NCI-H460 (cell line): ENCODE measurements at regions not wholly inside any gene's neighbourhood (a gene's known extent, or its start where the extent isn't known, plus 50 kb on each side); places are given as distances from the start of the nearest gene placed in this dataset.

ENCODE experiments used
- DNase-seq: peaks from one replicate; pipeline ENCODE4 v3.0.0-alpha.2; 2016; ENCODE audit warnings: low read depth; ENCODE audit errors: extremely low read depth

DNA sequence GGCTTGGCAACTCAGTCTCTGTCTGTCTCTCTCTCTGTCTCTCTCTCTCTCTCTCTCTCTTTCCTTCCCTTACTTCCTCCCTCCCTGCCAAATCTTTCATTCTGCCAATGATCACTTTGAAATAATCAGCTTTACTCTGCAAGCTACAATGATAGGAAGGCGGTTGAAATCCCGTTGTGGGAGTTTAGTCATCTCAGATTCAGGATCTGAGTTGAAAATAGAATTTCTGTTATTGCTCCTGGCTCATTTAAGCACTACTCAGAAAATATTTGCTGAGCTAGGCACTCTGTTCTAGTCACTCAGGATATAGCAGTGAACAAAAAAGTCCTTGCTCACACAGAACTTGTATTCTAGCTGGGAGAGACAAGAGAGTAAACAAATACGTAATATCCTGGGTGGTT, 56.3 kb upstream of the DCTD start:
- no peak for DNase-seq

DNA sequence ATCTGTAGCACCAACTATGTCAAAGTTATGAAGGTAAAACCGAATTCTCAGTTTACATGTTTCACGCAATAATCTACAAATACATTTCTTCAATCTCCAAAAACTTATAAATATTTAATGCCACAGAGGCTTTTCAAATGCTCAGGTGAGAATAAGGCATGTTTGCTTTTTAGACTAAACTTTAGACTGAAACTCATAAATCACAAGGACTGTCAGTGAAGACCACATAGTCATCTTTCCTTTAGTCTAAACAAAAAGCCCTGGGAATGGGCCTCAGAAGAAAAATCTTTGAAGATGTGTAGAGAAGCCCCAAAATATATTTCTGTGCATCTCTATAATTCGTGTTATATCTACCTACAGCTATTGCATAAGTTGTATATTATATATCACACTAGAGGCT, 54.5 kb upstream of the DCTD start:
- no peak for DNase-seq

DNA sequence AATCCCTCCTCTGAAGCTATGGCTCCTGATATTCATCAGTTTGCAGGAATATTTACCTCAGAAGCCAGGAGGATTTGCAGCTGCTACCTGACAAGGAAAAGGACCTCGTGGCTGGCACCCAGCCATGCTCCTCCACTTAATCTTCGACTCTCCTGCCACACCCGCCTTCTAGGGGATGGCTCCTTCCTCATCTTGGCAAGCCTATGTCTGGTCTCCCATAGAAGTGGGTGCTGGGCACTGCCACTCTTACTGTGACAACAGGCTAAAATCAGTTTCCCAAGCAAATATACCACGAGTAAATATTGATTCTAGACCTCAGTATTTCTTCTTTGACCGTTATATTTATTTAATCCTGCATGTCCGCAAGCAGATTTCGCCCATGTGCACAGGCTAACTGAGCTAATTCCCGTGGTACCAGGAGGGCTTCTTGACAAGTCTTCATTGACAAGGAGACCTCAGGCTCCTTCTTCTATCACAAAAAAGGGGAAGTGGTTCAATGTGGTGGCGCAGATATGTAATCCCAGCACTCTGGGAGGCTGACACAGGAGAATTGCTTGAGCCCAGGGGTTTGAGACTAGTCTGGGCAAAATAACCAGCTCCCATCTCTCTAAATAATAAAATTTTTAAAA, 52.6 kb upstream of the DCTD start:
- DNase-seq, result no peak

DNA sequence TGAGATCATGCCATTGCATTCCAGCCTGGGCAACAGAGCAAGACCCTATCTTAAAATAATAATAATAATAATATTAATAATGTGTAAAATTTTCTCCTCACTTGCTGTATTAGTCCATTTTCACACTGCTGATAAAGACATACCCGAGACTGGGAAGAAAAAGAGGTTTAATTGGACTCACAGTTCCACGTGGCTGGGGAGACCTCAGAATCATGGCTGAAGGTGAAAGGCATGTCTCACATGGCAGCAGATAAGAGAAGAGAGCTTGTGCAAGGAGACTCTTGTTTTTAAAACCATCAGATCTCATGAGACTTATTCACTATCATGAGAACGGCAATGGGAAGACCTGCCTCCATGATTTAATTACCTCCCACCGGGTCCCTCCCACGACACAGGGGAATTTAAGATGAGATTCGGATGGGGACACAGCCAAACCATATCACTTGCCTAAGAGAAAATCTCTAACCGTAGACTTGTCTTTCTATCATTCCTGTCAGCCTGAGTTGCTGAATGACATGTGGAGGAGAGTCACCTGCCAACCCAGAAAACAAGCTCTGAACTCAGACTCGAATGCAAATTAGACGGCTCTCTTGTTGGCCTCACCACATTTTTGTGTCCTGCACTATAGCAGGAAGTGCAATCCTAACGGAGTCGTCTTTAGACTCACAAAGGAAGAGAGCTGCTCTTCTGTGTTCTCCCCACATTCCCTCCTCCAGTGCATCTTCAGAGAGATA, 51.9 kb upstream of the DCTD start:
- no peak for DNase-seq

DNA sequence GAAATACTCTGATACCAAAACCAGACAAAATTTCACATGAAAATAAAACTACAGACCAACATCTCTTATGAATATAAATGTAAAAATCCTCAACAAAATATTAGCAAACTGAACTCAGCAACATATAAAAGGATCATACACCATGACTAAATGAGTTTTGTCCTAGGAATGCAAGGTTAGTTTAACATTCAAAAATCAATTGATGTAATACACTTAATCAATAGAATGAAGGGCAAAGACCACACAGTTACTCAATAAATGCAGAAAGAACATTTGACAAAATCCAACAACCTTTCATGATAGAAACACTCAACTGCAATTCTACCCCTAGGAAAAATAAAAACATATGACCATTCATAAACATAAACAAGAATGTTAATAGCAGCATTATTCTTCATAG, 50.2 kb upstream of the DCTD start:
- DNase-seq, result no peak
